IMR-90 (cell line): ENCODE measurements at regions not wholly inside any gene's neighbourhood (a gene's known extent, or its start where the extent isn't known, plus 50 kb on each side); places are given as distances from the start of the nearest gene placed in this dataset.

ENCODE experiments used
- ATAC-seq: fragments of 200-7000 bp; cut with Tn5 transposase; 2 replicates; pipeline ENCODE4 v1.9.1; 2020; ENCODE audit warnings: low read depth, mild to moderate bottlenecking, moderate library complexity
- BruUV-seq: library from RNA; stranded (reverse); fragments of 400-500 nt; replicated peaks from 2 replicates; lab custom pipeline; 2021; lab: Mats Ljungman, UMichigan
- CTCF ChIA-PET: fragments of 300-600 bp; formaldehyde crosslinking; extraction: SDS; loops from one replicate; lab custom pipeline; 2021; ENCODE audit warnings: antibody characterized with exemption; lab: Yijun Ruan, JAX
- POLR2A ChIA-PET: fragments of 300-600 bp; sonication (Branson Sonifier 250); formaldehyde crosslinking; loops from one replicate; lab custom pipeline; 2022; ENCODE audit warnings: antibody characterized with exemption; ENCODE audit not compliant: unreplicated experiment; lab: Charles Lee
- DNase-seq: peaks from one replicate; pipeline ENCODE4 v3.0.0; 2013
- H2AFZ ChIP-seq: replicated peaks from 2 replicates; pipeline ENCODE3; 2013; ENCODE audit warnings: low read length, mild to moderate bottlenecking; ENCODE audit not compliant: poor library complexity
- H2AK5ac ChIP-seq: 2 replicates; pipeline ENCODE4 v1.6.1; 2013; ENCODE audit warnings: low read depth, low read length, inconsistent platforms
- H2AK9ac ChIP-seq: replicated peaks from 2 replicates; pipeline ENCODE3; 2013; ENCODE audit warnings: mild to moderate bottlenecking, low read depth, low read length, moderate library complexity; ENCODE audit not compliant: poor library complexity
- H2BK120ac ChIP-seq: 2 replicates; pipeline ENCODE4 v1.6.1; 2013; ENCODE audit warnings: low read depth, low read length, inconsistent platforms
- H2BK15ac ChIP-seq: 3 replicates; pipeline ENCODE4 v1.6.1; 2013; ENCODE audit warnings: low read depth, low read length, inconsistent platforms
- H2BK20ac ChIP-seq: 2 replicates; pipeline ENCODE4 v1.6.1; 2013; ENCODE audit warnings: low read depth, mild to moderate bottlenecking, inconsistent platforms, low read length, moderate library complexity
- H2BK5ac ChIP-seq: 2 replicates; pipeline ENCODE4 v1.6.1; 2013; ENCODE audit warnings: mild to moderate bottlenecking, low read depth, low read length, inconsistent platforms; ENCODE audit not compliant: poor library complexity, severe bottlenecking
- H3K14ac ChIP-seq: replicated peaks from 2 replicates; pipeline ENCODE4 v1.6.1; 2013; ENCODE audit warnings: low read depth, low read length, inconsistent platforms
- H3K18ac ChIP-seq: 2 replicates; pipeline ENCODE4 v1.6.1; 2013; ENCODE audit warnings: low read depth, low read length, control low read depth
- H3K23ac ChIP-seq: 2 replicates; pipeline ENCODE4 v1.6.1; 2013; ENCODE audit warnings: low read depth, low read length, inconsistent platforms
- H3K27ac ChIP-seq: 2 replicates; pipeline ENCODE4 v1.5.1; 2013; ENCODE audit warnings: mild to moderate bottlenecking, control low read depth, low read length; ENCODE audit not compliant: insufficient read depth
- H3K27me3 ChIP-seq: 2 replicates; pipeline ENCODE4 v1.6.1; 2013; ENCODE audit warnings: low read length; ENCODE audit not compliant: control insufficient read depth, insufficient read depth
- H3K36me3 ChIP-seq: 2 replicates; pipeline ENCODE4 v1.6.1; 2013; ENCODE audit warnings: low read length, mixed read lengths; ENCODE audit not compliant: control insufficient read depth, insufficient read depth
- H3K4ac ChIP-seq: 2 replicates; pipeline ENCODE4 v1.6.1; 2013; ENCODE audit warnings: low read depth, low read length, inconsistent platforms
- H3K4me1 ChIP-seq: 2 replicates; pipeline ENCODE4 v1.6.1; 2013; ENCODE audit warnings: low read length, mixed read lengths; ENCODE audit not compliant: control insufficient read depth, insufficient read depth
- H3K4me2 ChIP-seq: 2 replicates; pipeline ENCODE4 v1.6.1; 2013; ENCODE audit warnings: low read depth, mild to moderate bottlenecking, control low read depth, low read length, moderate library complexity
- H3K4me3 ChIP-seq: 2 replicates; pipeline ENCODE4 v1.5.1; 2013; ENCODE audit warnings: low read depth, mild to moderate bottlenecking, control low read depth, low read length, moderate library complexity; ENCODE audit not compliant: insufficient read depth
- H3K56ac ChIP-seq: 2 replicates; pipeline ENCODE4 v1.6.1; 2013; ENCODE audit warnings: low read length, inconsistent platforms; ENCODE audit not compliant: insufficient read depth; ENCODE audit errors: extremely low read depth
- H3K79me1 ChIP-seq, 2 experiments: 2 replicates each; pipeline ENCODE4 v1.6.1; 2013; ENCODE audit warnings: low read length in 2 of 2, inconsistent platforms in 1 of 2, low read depth in 1 of 2
- H3K9ac ChIP-seq: 2 replicates; pipeline ENCODE4 v1.6.1; 2013; ENCODE audit warnings: low read depth, low read length, control low read depth
- H3K9me1 ChIP-seq: 2 replicates; pipeline ENCODE4 v1.6.1; 2013; ENCODE audit warnings: low read length, inconsistent platforms; ENCODE audit not compliant: insufficient read depth
- H3K9me3 ChIP-seq: 2 replicates; pipeline ENCODE4 v1.6.1; 2013; ENCODE audit warnings: low read length; ENCODE audit not compliant: control insufficient read depth, insufficient read depth
- H4K20me1 ChIP-seq: 2 replicates; pipeline ENCODE4 v1.6.1; 2013; ENCODE audit warnings: low read length, inconsistent platforms; ENCODE audit not compliant: insufficient read depth
- H4K5ac ChIP-seq: 2 replicates; pipeline ENCODE4 v1.6.1; 2013; ENCODE audit warnings: mild to moderate bottlenecking, low read depth, low read length, control low read depth
- H4K8ac ChIP-seq, 2 experiments: 2 replicates each; pipeline ENCODE4 v1.6.1; 2013; ENCODE audit warnings: low read depth in 2 of 2, low read length in 2 of 2, control low read depth in 1 of 2, inconsistent platforms in 1 of 2
- H4K91ac ChIP-seq: 2 replicates; pipeline ENCODE4 v1.6.1; 2013; ENCODE audit warnings: low read depth, low read length, inconsistent platforms; ENCODE audit not compliant: insufficient read depth
- BHLHE40 ChIP-seq: fragments of 150-350 bp; IDR thresholded peaks from 2 replicates; pipeline ENCODE4 v1.6.1; 2016; ENCODE audit warnings: mild to moderate bottlenecking, low read depth, low read length
- CEBPB ChIP-seq: IDR thresholded peaks from 2 replicates; pipeline ENCODE4 v1.6.1; 2012; ENCODE audit warnings: low read depth, low read length, improper control_type of control experiment
- CHD1 ChIP-seq: IDR thresholded peaks from 2 replicates; pipeline ENCODE4 v1.6.1; 2012; ENCODE audit warnings: low read depth, low read length, improper control_type of control experiment
- MAFK ChIP-seq: IDR thresholded peaks from 2 replicates; pipeline ENCODE4 v1.6.1; 2012; ENCODE audit warnings: low read depth, low read length, improper control_type of control experiment
- MAZ ChIP-seq: IDR thresholded peaks from 2 replicates; pipeline ENCODE4 v1.6.1; 2012; ENCODE audit warnings: low read depth, mild to moderate bottlenecking, low read length, improper control_type of control experiment, moderate library complexity, borderline replicate concordance
- MXI1 ChIP-seq: IDR thresholded peaks from 2 replicates; pipeline ENCODE4 v1.6.1; 2012; ENCODE audit warnings: low read depth, mild to moderate bottlenecking, low read length, moderate library complexity, borderline replicate concordance
- POLR2A ChIP-seq: IDR thresholded peaks from 2 replicates; pipeline ENCODE4 v1.6.1; 2012; ENCODE audit warnings: mild to moderate bottlenecking, low read depth, low read length
- RAD21 ChIP-seq: IDR thresholded peaks from 2 replicates; pipeline ENCODE4 v1.6.1; 2012; ENCODE audit warnings: low read length, improper control_type of control experiment
- WGBS, 2 experiments: methylation state at CpG; one replicate each; pipeline versions ENCODE4 v1.1.5 to v1.1.7; 2013; ENCODE audit warnings: missing lambda C conversion rate in 2 of 2; ENCODE audit not compliant: insufficient read length in 1 of 2; ENCODE audit errors: extremely low coverage in 2 of 2; 5-methylcytosine and 5-hydroxymethylcytosine counted together
- dilution Hi-C: fragments of 300-500 bp; cut with HindIII; formaldehyde crosslinking; loops from one replicate; pipeline ENCODE4 v1.14.3; 2018; ENCODE audit warnings: low sequenced_read_pairs; ENCODE audit not compliant: unreplicated experiment
- in situ Hi-C: fragments of 300-500 bp; cut with MboI; formaldehyde crosslinking; loops from 3 replicates; pipeline ENCODE4 v1.14.3; 2019; ENCODE audit warnings: low sequenced_read_pairs, inconsistent platforms, mixed read lengths
- intact Hi-C: fragments of 100-400 bp; cut with micrococcal nuclease; formaldehyde crosslinking; loops from 2 replicates; pipeline ENCODE4 v1.10.0; 2022

DNA sequence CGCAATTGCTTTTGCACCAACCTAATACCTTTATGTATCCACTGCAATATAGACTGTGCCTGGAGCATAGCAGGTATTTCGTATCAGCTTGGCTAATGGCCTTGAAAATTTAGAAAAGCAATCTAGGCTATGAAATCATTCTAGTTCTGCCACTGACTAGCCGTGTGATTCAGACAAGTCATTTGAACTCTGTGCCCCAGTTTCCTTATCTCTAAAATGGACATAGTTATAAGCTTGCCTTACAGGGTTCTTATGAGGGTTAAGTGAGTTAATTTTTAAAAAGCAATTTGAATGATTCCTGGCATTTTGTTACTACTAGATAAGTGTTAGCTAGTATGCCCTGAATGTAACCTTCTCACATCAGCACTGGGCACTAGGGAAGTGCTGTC lies 80.5 kb upstream of the PUM3 start:
- Histone ChIP-seq H3K27ac (no peak overlapping the region), H2AK5ac (no peak overlapping the region), H3K9me3 (no peaks in the 10 kb centered on the region), H3K27me3 (no peaks in the 10 kb centered on the region), H4K20me1 (no peaks in the 10 kb centered on the region), H2BK20ac (no peak overlapping the region), H2BK15ac (no peak overlapping the region), H2BK5ac (no peak overlapping the region), H3K4ac (no peak overlapping the region), H4K5ac (no peak overlapping the region), H3K4me1 (no peaks in the 10 kb centered on the region), H3K4me2 (no peak overlapping the region), H3K4me3 (no peak overlapping the region), H2AFZ (no peak overlapping the region), H3K56ac (no peak overlapping the region), H3K79me1 (no peaks in the 10 kb centered on the region), H4K8ac (no peak overlapping the region), H4K91ac (no peak overlapping the region), H3K36me3 (no peaks in the 10 kb centered on the region), H3K9me1 (no peaks in the 10 kb centered on the region), H3K18ac (no peak overlapping the region), H3K9ac (no peak overlapping the region), H3K14ac (no peak overlapping the region), H3K23ac (no peak overlapping the region), H2AK9ac (no peak overlapping the region), H2BK120ac (no peak overlapping the region)
- POLR2A ChIA-PET = no interaction called here
- WGBS, 2 experiments = no CpG with 5 or more reads among the region's 3 CpGs
- in situ Hi-C loops = no loop called here
- dilution Hi-C loops = no loop called here
- intact Hi-C loops = no loop called here
- DNase-seq (no peak), ATAC-seq (no peak)
- CTCF ChIA-PET = interaction anchor here (0.6 kb wide), 1 partner anchor 353 kb away, joined by 3 read pairs; no protein-coding TSS in a partner anchor
- BruUV-seq = no TSS peak
- TF ChIP-seq BHLHE40 (no peak), MAZ (no peak), CEBPB (no peak), MXI1 (no peak), POLR2A (no peak), CHD1 (no peak), MAFK (no peak), RAD21 (no peak)
